ENCODE measurements at regions not wholly inside any gene's neighbourhood (a gene's known extent, or its start where the extent isn't known, plus 50 kb on each side); places are given as distances from the start of the nearest gene placed in this dataset.
"Not testable (repeated sequence)": the region's sequence is repeated elsewhere in the genome, so short reads cannot be mapped to it uniquely, and the experiment has no call there.

GRCh38 chr12:131627151-131628022 is 83.5 kb upstream of the SFSWAP start:
- intact Hi-C loops (cut with micrococcal nuclease), result not testable (repeated sequence)

More at GRCh38 chr12:131627151-131628022, 83.5 kb upstream of the SFSWAP start:
- POLR2A ChIA-PET (ENCODE audit: unreplicated experiment); H4K5ac ChIP-seq (ENCODE audit: low read depth, low read length); H3K36me3 ChIP-seq (ENCODE audit: control insufficient read depth, insufficient read depth, low read length); in situ Hi-C loops (cut with MboI; ENCODE audit: low sequenced_read_pairs); H3K27me3 ChIP-seq (ENCODE audit: control insufficient read depth, insufficient read depth, low read length); DNase-seq; H2AK9ac ChIP-seq (replicated peaks; ENCODE audit: low read depth, low read length, poor library complexity); H3K4me2 ChIP-seq (ENCODE audit: low read depth, low read length); H2AK5ac ChIP-seq (ENCODE audit: low read depth, low read length); H4K8ac ChIP-seq (ENCODE audit: low read depth in 2 of 2, low read length in 2 of 2); H3K14ac ChIP-seq (replicated peaks; ENCODE audit: low read depth, low read length); dilution Hi-C loops (cut with HindIII; ENCODE audit: low sequenced_read_pairs, unreplicated experiment); CTCF ChIA-PET; H3K4me3 ChIP-seq (ENCODE audit: insufficient read depth, low read depth, low read length); H3K4ac ChIP-seq (ENCODE audit: low read depth, low read length); ATAC-seq (ENCODE audit: low read depth); H4K91ac ChIP-seq (ENCODE audit: insufficient read depth, low read depth, low read length); H2BK120ac ChIP-seq (ENCODE audit: low read depth, low read length); BruUV-seq (replicated peaks); H3K9ac ChIP-seq (ENCODE audit: low read depth, low read length); H2AFZ ChIP-seq (replicated peaks; ENCODE audit: low read length, poor library complexity); H3K18ac ChIP-seq (ENCODE audit: low read depth, low read length); H3K9me3 ChIP-seq (ENCODE audit: control insufficient read depth, insufficient read depth, low read length); H2BK20ac ChIP-seq (ENCODE audit: low read depth, low read length); H3K23ac ChIP-seq (ENCODE audit: low read depth, low read length); H2BK15ac ChIP-seq (ENCODE audit: low read depth, low read length); H3K27ac ChIP-seq (ENCODE audit: insufficient read depth, low read length); H3K56ac ChIP-seq (ENCODE audit: extremely low read depth, insufficient read depth, low read length); H3K9me1 ChIP-seq (ENCODE audit: insufficient read depth, low read length); H4K20me1 ChIP-seq (ENCODE audit: insufficient read depth, low read length); H3K4me1 ChIP-seq (ENCODE audit: control insufficient read depth, insufficient read depth, low read length); H2BK5ac ChIP-seq (ENCODE audit: low read depth, low read length, poor library complexity, severe bottlenecking); H3K79me1 ChIP-seq (ENCODE audit: low read depth in 1 of 2, low read length in 2 of 2): not testable (repeated sequence)
- 57% methylated on average over 5 of the region's 29 CpGs; no CpG with 5 or more reads in 1 of the 2 experiments for WGBS, 2 experiments (ENCODE audit: extremely low coverage in 2 of 2, insufficient read length in 1 of 2)

Data from IMR-90 (cell line).